GM23338 (cell line): ENCODE measurements at regions not wholly inside any gene's neighbourhood (a gene's known extent, or its start where the extent isn't known, plus 50 kb on each side); places are given as distances from the start of the nearest gene placed in this dataset.

Experiments
- ATAC-seq: fragments of 200-7000 bp; cut with Tn5 transposase; 3 replicates; pipeline ENCODE4 v1.9.1; 2020
- DNase-seq: peaks from one replicate; pipeline ENCODE4 v3.0.0-alpha.2; 2015; ENCODE audit warnings: low spot score
- H2AFZ ChIP-seq: fragments of 200-600 bp; sonication (generic); 2 replicates; pipeline ENCODE4 v1.8.0; 2016; ENCODE audit warnings: antibody characterized with exemption, mild to moderate bottlenecking, moderate library complexity
- H3F3A ChIP-seq: fragments of 200-600 bp; sonication (generic); replicated peaks from 2 replicates; pipeline ENCODE4 v1.8.0; 2017; ENCODE audit warnings: antibody characterized with exemption, mixed run types, low read depth
- H3K27ac ChIP-seq: fragments of 200-600 bp; sonication (generic); 2 replicates; pipeline ENCODE4 v1.6.1; 2016; ENCODE audit warnings: low read depth
- H3K27me3 ChIP-seq: fragments of 200-600 bp; sonication (generic); 2 replicates; pipeline ENCODE4 v1.8.0; 2016; ENCODE audit warnings: mild to moderate bottlenecking, mixed run types, moderate library complexity; ENCODE audit not compliant: insufficient read depth
- H3K36me3 ChIP-seq: fragments of 200-600 bp; sonication (generic); 2 replicates; pipeline ENCODE4 v1.8.0; 2016; ENCODE audit warnings: mild to moderate bottlenecking; ENCODE audit not compliant: insufficient read depth
- H3K4me1 ChIP-seq: fragments of 200-600 bp; sonication (generic); 2 replicates; pipeline ENCODE4 v1.8.0; 2016; ENCODE audit warnings: mild to moderate bottlenecking, moderate library complexity; ENCODE audit not compliant: insufficient read depth
- H3K4me2 ChIP-seq: fragments of 200-600 bp; sonication (generic); 2 replicates; pipeline ENCODE4 v1.7.1; 2017; ENCODE audit warnings: mixed run types
- H3K4me3 ChIP-seq: fragments of 200-600 bp; sonication (generic); 2 replicates; pipeline ENCODE4 v1.6.1; 2016; ENCODE audit warnings: mixed run types
- H3K79me2 ChIP-seq: fragments of 200-600 bp; sonication (generic); replicated peaks from 2 replicates; pipeline ENCODE4 v1.8.0; 2017; ENCODE audit warnings: mild to moderate bottlenecking; ENCODE audit not compliant: insufficient read depth
- H3K9me2 ChIP-seq: fragments of 200-600 bp; sonication (generic); 2 replicates; pipeline ENCODE4 v1.8.0; 2017; ENCODE audit not compliant: insufficient read depth
- H4K20me1 ChIP-seq: fragments of 200-600 bp; sonication (generic); replicated peaks from 2 replicates; pipeline ENCODE4 v1.8.0; 2017; ENCODE audit warnings: mild to moderate bottlenecking; ENCODE audit not compliant: insufficient read depth
- H3K27ac Mint-ChIP-seq: 2 replicates; pipeline ENCODE4 v1.8.0; 2020; ENCODE audit warnings: inconsistent platforms, mild to moderate bottlenecking, moderate library complexity, mixed read lengths
- H3K27me3 Mint-ChIP-seq: 3 replicates; pipeline ENCODE4 v1.8.0; 2022; ENCODE audit warnings: low read depth, mild to moderate bottlenecking, moderate library complexity, mixed read lengths, inconsistent platforms; ENCODE audit not compliant: insufficient read depth, poor library complexity
- H3K36me3 Mint-ChIP-seq: 3 replicates; pipeline ENCODE4 v1.8.0; 2021; ENCODE audit warnings: low read depth, mild to moderate bottlenecking, inconsistent platforms, moderate library complexity, mixed read lengths
- H3K4me1 Mint-ChIP-seq: 3 replicates; pipeline ENCODE4 v1.8.0; 2020; ENCODE audit warnings: mild to moderate bottlenecking, inconsistent platforms, mixed read lengths
- H3K4me3 Mint-ChIP-seq: 3 replicates; pipeline ENCODE4 v1.8.0; 2021; ENCODE audit warnings: moderate library complexity, mild to moderate bottlenecking, inconsistent platforms, mixed read lengths
- H3K9me3 Mint-ChIP-seq: 3 replicates; pipeline ENCODE4 v1.8.0; 2020; ENCODE audit warnings: moderate library complexity, mild to moderate bottlenecking, inconsistent platforms, mixed read lengths
- CTCF ChIP-seq, 2 experiments: fragments of 200-600 bp in 1 of 2; sonication (generic) in 1 of 2; conservative IDR thresholded peaks; 2 replicates each; pipeline versions ENCODE4 v1.5.1 to v1.6.1; 2016 to 2017; ENCODE audit warnings: antibody characterized with exemption in 2 of 2, low read depth in 2 of 2, mild to moderate bottlenecking in 2 of 2, moderate library complexity in 1 of 2
- ETS1 ChIP-seq: IDR thresholded peaks from 2 replicates; pipeline ENCODE4 v1.6.1; 2016; ENCODE audit warnings: antibody characterized with exemption
- EZH2phosphoT487 ChIP-seq: fragments of 200-600 bp; sonication (generic); IDR thresholded peaks from one replicate; pipeline ENCODE4 v1.8.1; 2018; ENCODE audit warnings: antibody characterized with exemption; ENCODE audit not compliant: unreplicated experiment
- JUNB ChIP-seq: IDR thresholded peaks from one replicate; pipeline ENCODE4 v1.6.1; 2016; ENCODE audit warnings: antibody characterized with exemption; ENCODE audit not compliant: unreplicated experiment
- NANOG ChIP-seq: IDR thresholded peaks from 2 replicates; pipeline ENCODE4 v1.6.1; 2016; ENCODE audit warnings: antibody characterized with exemption, borderline replicate concordance
- POLR2AphosphoS5 ChIP-seq: IDR thresholded peaks from 2 replicates; pipeline ENCODE4 v1.6.1; 2016; ENCODE audit warnings: antibody characterized with exemption, low read depth
- REST ChIP-seq: IDR thresholded peaks from one replicate; pipeline ENCODE4 v1.6.1; 2018; ENCODE audit warnings: antibody characterized with exemption; ENCODE audit not compliant: unreplicated experiment
- STAT1 ChIP-seq: IDR thresholded peaks from one replicate; pipeline ENCODE4 v1.6.1; 2016; ENCODE audit warnings: antibody characterized with exemption; ENCODE audit not compliant: unreplicated experiment
- ZNF114 ChIP-seq: fragments of 250-450 bp; sonication (Bioruptor Pico); IDR thresholded peaks from 2 replicates; pipeline ENCODE4 v1.5.0; 2020; ENCODE audit warnings: mild to moderate bottlenecking, moderate library complexity
- ZNF331 ChIP-seq: fragments of 250-450 bp; sonication (Bioruptor Pico); IDR thresholded peaks from 2 replicates; pipeline ENCODE4 v1.5.0; 2020; ENCODE audit warnings: low read depth, mild to moderate bottlenecking, moderate library complexity
- ZNF462 ChIP-seq: fragments of 250-450 bp; sonication (Bioruptor Pico); IDR thresholded peaks from 2 replicates; pipeline ENCODE4 v1.5.0; 2020; ENCODE audit warnings: mild to moderate bottlenecking, moderate library complexity

GRCh38 chrY:12087325-12087724 lies 613.7 kb upstream of the USP9Y start:
- Histone ChIP-seq H3K36me3 (no peaks in the 10 kb centered on the region), H3K9me2 (no peaks in the 10 kb centered on the region), H3F3A (no peaks in the 10 kb centered on the region), H3K4me2 (no peak overlapping the region), H3K4me1 (no peaks in the 10 kb centered on the region), H3K27me3 (no peaks in the 10 kb centered on the region), H4K20me1 (no peaks in the 10 kb centered on the region), H3K79me2 (no peaks in the 10 kb centered on the region), H3K27ac (no peak overlapping the region), H3K4me3 (no peak overlapping the region), H2AFZ (no peak overlapping the region)
- DNase-seq (no peak), ATAC-seq (no peak)
- Mint-ChIP-seq H3K36me3 (peaks cover 5% of the 10 kb centered on the region; the same call in 2 of the 3 replicates), H3K27me3 (no peaks in the 10 kb centered on the region), H3K4me1 (no peaks in the 10 kb centered on the region), H3K4me3 (no peak overlapping the region), H3K27ac (no peak overlapping the region), H3K9me3 (peaks cover 85% of the 10 kb centered on the region)
- TF ChIP-seq JUNB (no peak), REST (no peak), STAT1 (no peak), NANOG (no peak), ZNF331 (CRISPR knock-in tag) (no peak), ZNF114 (CRISPR knock-in tag) (no peak), EZH2phosphoT487 (no peak), POLR2AphosphoS5 (no peak), ZNF462 (CRISPR knock-in tag) (no peak), ETS1 (no peak), CTCF (conservative IDR thresholded peaks at IDR 0.05; ENCODE audit: low read depth in 2 of 2) (no peak)
